Panc1 (cell line): ENCODE measurements at regions not wholly inside any gene's neighbourhood (a gene's known extent, or its start where the extent isn't known, plus 50 kb on each side); places are given as distances from the start of the nearest gene placed in this dataset.

Experiments used
- ATAC-seq: fragments of 200-7000 bp; cut with Tn5 transposase; 2 replicates; pipeline ENCODE4 v1.9.1; 2020; ENCODE audit warnings: mild to moderate bottlenecking, moderate library complexity
- BruUV-seq: library from RNA; stranded (reverse); fragments of 400-500 nt; replicated peaks from 2 replicates; lab custom pipeline; 2021; lab: Mats Ljungman, UMichigan
- CTCF ChIA-PET: fragments of 300-600 bp; sonication (Branson Sonifier 250); formaldehyde crosslinking; loops from one replicate; lab custom pipeline; 2022; ENCODE audit warnings: antibody characterized with exemption; lab: Charles Lee
- POLR2A ChIA-PET: fragments of 300-600 bp; sonication (Branson Sonifier 250); formaldehyde crosslinking; loops from one replicate; lab custom pipeline; 2022; ENCODE audit warnings: antibody characterized with exemption; lab: Charles Lee
- DNase-seq: peaks from one replicate; pipeline ENCODE4 v3.0.0-alpha.2; 2010; ENCODE audit warnings: low read depth, low spot score
- H3K27ac ChIP-seq: 2 replicates; pipeline ENCODE4 v1.5.1; 2011; ENCODE audit warnings: mild to moderate bottlenecking, low read length, inconsistent platforms
- H3K27me3 ChIP-seq: fragments of 200-500 bp; sonication (Bioruptor generic); 2 replicates; pipeline ENCODE4 v1.6.0; 2014; ENCODE audit warnings: low read length, inconsistent platforms; ENCODE audit not compliant: control insufficient read depth, insufficient read depth
- H3K36me3 ChIP-seq: fragments of 200-500 bp; sonication (Bioruptor generic); 2 replicates; pipeline ENCODE4 v1.5.1; 2014; ENCODE audit warnings: inconsistent platforms, mild to moderate bottlenecking, low read length, moderate library complexity; ENCODE audit not compliant: control insufficient read depth, insufficient read depth
- H3K4me1 ChIP-seq: 2 replicates; pipeline ENCODE4 v1.5.1; 2011; ENCODE audit warnings: inconsistent platforms, mild to moderate bottlenecking, low read length, moderate library complexity; ENCODE audit not compliant: control insufficient read depth, insufficient read depth
- H3K4me3 ChIP-seq, 2 experiments: 2 replicates each; pipeline ENCODE4 v1.5.1; 2011 to 2012; ENCODE audit warnings: low read depth in 2 of 2, low read length in 2 of 2, mild to moderate bottlenecking in 2 of 2, inconsistent platforms in 1 of 2, moderate library complexity in 1 of 2
- H3K9me3 ChIP-seq: fragments of 200-500 bp; sonication (Bioruptor generic); 2 replicates; pipeline ENCODE4 v1.5.1; 2014; ENCODE audit warnings: low read depth, mild to moderate bottlenecking, inconsistent platforms, low read length, moderate library complexity; ENCODE audit not compliant: control insufficient read depth, insufficient read depth
- POLR2AphosphoS5 ChIP-seq: IDR thresholded peaks from 2 replicates; pipeline ENCODE4 v1.6.1; 2012; ENCODE audit warnings: mild to moderate bottlenecking, low read depth, low read length, moderate library complexity
- SIN3A ChIP-seq: IDR thresholded peaks from 2 replicates; pipeline ENCODE4 v1.6.1; 2012; ENCODE audit warnings: low read depth, mild to moderate bottlenecking, low read length, moderate library complexity, borderline replicate concordance; ENCODE audit not compliant: insufficient read depth
- TCF7L2 ChIP-seq: IDR thresholded peaks from 2 replicates; pipeline ENCODE4 v1.6.1; 2011; ENCODE audit warnings: mild to moderate bottlenecking, low read depth, low read length, inconsistent platforms
- in situ Hi-C: cut with HindIII; loops from 2 replicates; pipeline ENCODE4 v1.10.0; 2016; ENCODE audit warnings: low sequenced_read_pairs, low pct_unique_long_range_greater_than_20kb
- intact Hi-C: fragments of 100-400 bp; cut with micrococcal nuclease; formaldehyde crosslinking; loops from one replicate; pipeline ENCODE4 v1.10.0; 2022; ENCODE audit not compliant: unreplicated experiment
- TF ChIP-seq, protein P1 (sequence below): fragments of 450-650 bp; IDR thresholded peaks from 2 replicates; pipeline ENCODE4 v1.5.1; 2017; ENCODE audit warnings: mild to moderate bottlenecking
- TF ChIP-seq, protein P2 (sequence below), 2 experiments: IDR thresholded peaks; 2 replicates each; pipeline ENCODE4 v1.6.1; 2011 to 2012; ENCODE audit warnings: low read depth in 2 of 2, control low read depth in 1 of 2, low read length in 1 of 2, mild to moderate bottlenecking in 1 of 2, moderate library complexity in 1 of 2; ENCODE audit not compliant: insufficient read depth in 1 of 2

DNA sequence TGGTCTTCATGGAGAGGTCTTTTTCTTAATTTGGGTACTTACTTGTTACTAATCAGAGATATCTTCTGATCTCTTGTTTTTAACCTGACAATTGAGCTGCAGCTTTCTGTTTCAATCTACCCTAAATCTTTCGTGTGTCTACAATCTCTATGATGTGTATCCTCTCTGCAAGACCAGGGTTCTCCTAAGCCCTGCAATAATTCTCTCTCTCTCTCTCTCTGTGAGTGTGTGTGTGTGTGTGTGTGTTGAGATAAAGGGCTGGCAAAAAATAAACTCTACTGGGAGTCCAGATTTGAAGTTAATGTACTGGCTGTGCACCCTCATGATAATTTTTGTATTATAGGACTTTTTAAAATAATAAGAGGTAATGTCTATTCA lies 57.8 kb upstream of the FBXL7 start:
- Histone ChIP-seq H3K36me3 (no peaks in the 10 kb centered on the region), H3K4me3 (no peak overlapping the region), H3K27me3 (no peaks in the 10 kb centered on the region), H3K4me1 (no peaks in the 10 kb centered on the region), H3K27ac (no peak overlapping the region), H3K9me3 (no peaks in the 10 kb centered on the region)
- no TSS peak for BruUV-seq
- intact Hi-C loops = no loop called here
- in situ Hi-C loops = no loop called here
- TF ChIP-seq POLR2AphosphoS5 (no peak), SIN3A (no peak)
- TF ChIP-seq, protein P1, sequence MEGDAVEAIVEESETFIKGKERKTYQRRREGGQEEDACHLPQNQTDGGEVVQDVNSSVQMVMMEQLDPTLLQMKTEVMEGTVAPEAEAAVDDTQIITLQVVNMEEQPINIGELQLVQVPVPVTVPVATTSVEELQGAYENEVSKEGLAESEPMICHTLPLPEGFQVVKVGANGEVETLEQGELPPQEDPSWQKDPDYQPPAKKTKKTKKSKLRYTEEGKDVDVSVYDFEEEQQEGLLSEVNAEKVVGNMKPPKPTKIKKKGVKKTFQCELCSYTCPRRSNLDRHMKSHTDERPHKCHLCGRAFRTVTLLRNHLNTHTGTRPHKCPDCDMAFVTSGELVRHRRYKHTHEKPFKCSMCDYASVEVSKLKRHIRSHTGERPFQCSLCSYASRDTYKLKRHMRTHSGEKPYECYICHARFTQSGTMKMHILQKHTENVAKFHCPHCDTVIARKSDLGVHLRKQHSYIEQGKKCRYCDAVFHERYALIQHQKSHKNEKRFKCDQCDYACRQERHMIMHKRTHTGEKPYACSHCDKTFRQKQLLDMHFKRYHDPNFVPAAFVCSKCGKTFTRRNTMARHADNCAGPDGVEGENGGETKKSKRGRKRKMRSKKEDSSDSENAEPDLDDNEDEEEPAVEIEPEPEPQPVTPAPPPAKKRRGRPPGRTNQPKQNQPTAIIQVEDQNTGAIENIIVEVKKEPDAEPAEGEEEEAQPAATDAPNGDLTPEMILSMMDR = no peak
- DNase-seq (no peak), ATAC-seq (no peak)
- ChIA-PET POLR2A (no interaction called here), CTCF (no interaction called here)

DNA sequence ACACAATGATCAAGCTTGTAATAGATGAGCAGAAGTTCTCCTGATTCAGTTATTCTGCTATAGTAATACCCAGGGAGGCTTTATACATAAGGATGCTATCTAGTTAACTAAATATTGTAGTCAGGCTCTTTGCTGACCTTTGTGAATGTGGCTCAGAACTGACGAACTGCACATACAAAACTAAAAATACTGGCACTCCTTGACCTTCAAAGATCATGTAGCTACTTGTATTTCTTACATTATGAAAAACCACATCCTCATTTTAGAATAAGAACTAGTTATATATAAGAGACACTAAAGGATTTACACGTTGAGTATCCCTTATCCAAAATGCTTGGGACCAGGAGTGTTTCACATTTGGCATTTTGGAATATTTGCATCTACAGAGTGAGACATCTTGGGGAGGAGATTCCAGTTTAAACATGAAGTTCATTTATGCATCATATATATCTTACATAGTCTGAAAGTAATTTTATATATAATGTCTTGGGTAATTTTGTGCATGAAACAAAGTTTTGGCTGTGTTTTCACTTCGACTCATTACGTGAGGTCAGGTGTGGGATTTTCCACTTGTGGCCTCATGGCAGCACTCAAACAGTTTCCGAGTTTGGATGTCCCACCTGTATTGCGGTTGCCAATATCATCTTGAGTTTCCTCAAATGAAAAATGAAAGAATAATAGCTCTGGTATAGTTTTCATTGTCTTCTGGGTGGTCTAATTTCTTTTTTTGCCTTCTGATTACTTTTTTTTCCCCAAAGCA lies 58.4 kb upstream of the FBXL7 start:
- Histone ChIP-seq H3K27ac (no peak overlapping the region), H3K27me3 (no peaks in the 10 kb centered on the region), H3K4me3 (no peak overlapping the region), H3K4me1 (no peaks in the 10 kb centered on the region), H3K36me3 (no peaks in the 10 kb centered on the region), H3K9me3 (no peaks in the 10 kb centered on the region)
- intact Hi-C loops = no loop called here
- in situ Hi-C loops = no loop called here
- BruUV-seq = no TSS peak
- TF ChIP-seq, protein P1 = no peak
- TF ChIP-seq, protein P2, sequence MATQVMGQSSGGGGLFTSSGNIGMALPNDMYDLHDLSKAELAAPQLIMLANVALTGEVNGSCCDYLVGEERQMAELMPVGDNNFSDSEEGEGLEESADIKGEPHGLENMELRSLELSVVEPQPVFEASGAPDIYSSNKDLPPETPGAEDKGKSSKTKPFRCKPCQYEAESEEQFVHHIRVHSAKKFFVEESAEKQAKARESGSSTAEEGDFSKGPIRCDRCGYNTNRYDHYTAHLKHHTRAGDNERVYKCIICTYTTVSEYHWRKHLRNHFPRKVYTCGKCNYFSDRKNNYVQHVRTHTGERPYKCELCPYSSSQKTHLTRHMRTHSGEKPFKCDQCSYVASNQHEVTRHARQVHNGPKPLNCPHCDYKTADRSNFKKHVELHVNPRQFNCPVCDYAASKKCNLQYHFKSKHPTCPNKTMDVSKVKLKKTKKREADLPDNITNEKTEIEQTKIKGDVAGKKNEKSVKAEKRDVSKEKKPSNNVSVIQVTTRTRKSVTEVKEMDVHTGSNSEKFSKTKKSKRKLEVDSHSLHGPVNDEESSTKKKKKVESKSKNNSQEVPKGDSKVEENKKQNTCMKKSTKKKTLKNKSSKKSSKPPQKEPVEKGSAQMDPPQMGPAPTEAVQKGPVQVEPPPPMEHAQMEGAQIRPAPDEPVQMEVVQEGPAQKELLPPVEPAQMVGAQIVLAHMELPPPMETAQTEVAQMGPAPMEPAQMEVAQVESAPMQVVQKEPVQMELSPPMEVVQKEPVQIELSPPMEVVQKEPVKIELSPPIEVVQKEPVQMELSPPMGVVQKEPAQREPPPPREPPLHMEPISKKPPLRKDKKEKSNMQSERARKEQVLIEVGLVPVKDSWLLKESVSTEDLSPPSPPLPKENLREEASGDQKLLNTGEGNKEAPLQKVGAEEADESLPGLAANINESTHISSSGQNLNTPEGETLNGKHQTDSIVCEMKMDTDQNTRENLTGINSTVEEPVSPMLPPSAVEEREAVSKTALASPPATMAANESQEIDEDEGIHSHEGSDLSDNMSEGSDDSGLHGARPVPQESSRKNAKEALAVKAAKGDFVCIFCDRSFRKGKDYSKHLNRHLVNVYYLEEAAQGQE (IDR thresholded peaks at IDR 0.05; ENCODE audit: insufficient read depth in 1 of 2, low read depth in 2 of 2, low read length in 1 of 2) = no peak
- TF ChIP-seq TCF7L2 = no peak
- TF ChIP-seq SIN3A = no peak
- TF ChIP-seq POLR2AphosphoS5 = no peak
- POLR2A ChIA-PET = no interaction called here
- CTCF ChIA-PET = no interaction called here
- no peak for DNase-seq
- no peak for ATAC-seq
